ENCODE measurements at regions not wholly inside any gene's neighbourhood (a gene's known extent, or its start where the extent isn't known, plus 50 kb on each side); places are given as distances from the start of the nearest gene placed in this dataset.

DNA sequence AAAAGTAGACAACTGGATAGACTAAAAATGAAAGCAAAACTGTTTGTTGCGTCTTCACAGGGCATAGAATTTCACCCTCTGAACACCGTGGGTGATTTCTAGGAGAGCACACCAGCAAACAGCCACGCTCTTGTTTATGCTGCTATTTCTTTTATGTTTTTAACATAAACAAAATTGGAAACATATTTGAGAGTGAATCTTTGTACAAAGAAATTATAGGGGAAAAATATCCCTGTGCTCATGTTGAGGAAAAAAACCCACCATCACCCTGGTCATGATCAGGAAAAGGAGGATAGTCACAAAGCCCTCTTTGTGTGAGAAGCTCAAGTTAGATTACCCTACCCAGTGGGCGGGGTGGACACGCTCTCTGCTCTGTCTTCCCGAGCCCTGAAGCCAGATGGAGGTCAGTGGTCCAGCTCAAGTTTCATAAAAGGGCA, 313.3 kb downstream of the SATB1 start (continued):
- TF ChIP-seq GTF2F1 (IDR thresholded peaks at IDR 0.05; ENCODE audit: borderline replicate concordance, low read depth, low read length) (no peak), YY1 (IDR thresholded peaks at IDR 0.05; ENCODE audit: low read depth, low read length) (no peak), TAF7 (optimal IDR thresholded peaks at IDR 0.05; ENCODE audit: borderline replicate concordance, low read depth, low read length) (no peak), CHD7 (IDR thresholded peaks at IDR 0.05; ENCODE audit: insufficient replicate concordance, low read length) (no peak), CBX8 (IDR thresholded peaks at IDR 0.05; ENCODE audit: borderline replicate concordance, low read depth, low read length) (no peak), RAD21 (IDR thresholded peaks at IDR 0.05 in 1 of 2, conservative IDR thresholded peaks at IDR 0.05 in 1 of 2; ENCODE audit: low read depth in 2 of 2, low read length in 2 of 2) (no peak), SAP30 (IDR thresholded peaks at IDR 0.05; ENCODE audit: insufficient read depth, insufficient replicate concordance, low read length) (no peak)
- TF ChIP-seq, protein P1, sequence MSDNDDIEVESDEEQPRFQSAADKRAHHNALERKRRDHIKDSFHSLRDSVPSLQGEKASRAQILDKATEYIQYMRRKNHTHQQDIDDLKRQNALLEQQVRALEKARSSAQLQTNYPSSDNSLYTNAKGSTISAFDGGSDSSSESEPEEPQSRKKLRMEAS (IDR thresholded peaks at IDR 0.05) = no peak

Data from H1 (cell line).